Middle frontal gyrus (tissue), 1 donor: ENCODE measurements at regions not wholly inside any gene's neighbourhood (a gene's known extent, or its start where the extent isn't known, plus 50 kb on each side); places are given as distances from the start of the nearest gene placed in this dataset.

Source experiments
- DNase-seq: peaks from one replicate; pipeline ENCODE4 v3.0.0-alpha.2; 2015; ENCODE audit warnings: low spot score; ENCODE audit errors: extremely low spot score

DNA sequence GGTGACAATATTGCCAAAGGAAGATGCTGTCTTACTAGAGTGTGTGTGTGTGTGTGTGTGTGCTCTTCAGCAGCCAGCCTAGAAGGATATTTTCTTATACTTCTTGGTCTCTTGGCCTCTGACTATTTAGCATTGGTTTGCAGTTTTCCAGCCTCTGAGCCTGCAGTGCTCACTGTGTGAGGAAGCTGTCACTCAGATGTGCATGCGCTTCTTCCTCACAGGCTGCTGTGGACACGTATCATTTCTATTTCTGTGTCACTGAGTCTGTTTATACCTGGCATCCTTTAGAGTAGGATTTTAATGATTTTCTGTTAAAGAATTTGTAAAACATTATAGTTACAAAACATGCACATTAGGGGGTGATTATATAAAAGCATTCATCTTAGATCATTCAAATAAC is 83.3 kb downstream of the ALDH8A1 start:
- DNase-seq: no peak

GRCh38 chr6:134864558-134864957 is 85.3 kb downstream of the ALDH8A1 start:
- DNase-seq: no peak

DNA sequence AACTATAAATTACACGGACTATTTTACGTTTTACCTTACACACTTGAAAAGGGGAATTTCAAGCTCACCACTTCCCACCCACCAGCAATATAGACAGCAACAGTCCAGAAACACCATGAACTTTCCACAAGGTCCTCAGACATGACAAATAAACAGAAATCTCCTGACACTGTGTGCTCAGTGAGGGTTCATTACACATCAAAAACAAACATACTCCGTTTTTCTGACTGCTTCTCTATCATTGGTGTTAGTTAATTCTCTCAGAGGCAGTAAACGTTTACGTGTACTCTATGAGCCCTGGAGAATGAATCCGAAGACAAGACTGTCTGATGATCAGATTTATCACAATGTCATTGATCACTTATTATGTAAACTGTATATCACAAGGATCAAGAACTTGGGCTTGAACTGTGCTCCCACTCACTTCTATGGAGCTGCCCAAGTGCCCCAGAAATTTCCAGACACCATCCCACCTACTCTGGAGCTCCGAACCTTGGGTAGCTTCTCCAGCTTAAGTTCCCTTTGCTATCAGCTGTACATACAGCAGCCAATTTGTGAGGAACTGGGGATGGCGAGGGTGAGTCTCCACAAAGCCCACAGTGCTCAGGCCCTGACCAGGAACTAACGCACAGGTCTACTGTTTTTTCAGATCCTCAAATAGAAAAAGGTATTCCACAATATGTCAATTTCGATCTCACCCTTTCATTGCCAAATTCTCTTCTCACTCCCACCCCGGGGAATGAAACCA is 86.0 kb downstream of the ALDH8A1 start:
- no peak for DNase-seq

- no peak for DNase-seq
Measured at GRCh38 chr6:134854366-134854765, 95.5 kb downstream of the ALDH8A1 start.

DNA sequence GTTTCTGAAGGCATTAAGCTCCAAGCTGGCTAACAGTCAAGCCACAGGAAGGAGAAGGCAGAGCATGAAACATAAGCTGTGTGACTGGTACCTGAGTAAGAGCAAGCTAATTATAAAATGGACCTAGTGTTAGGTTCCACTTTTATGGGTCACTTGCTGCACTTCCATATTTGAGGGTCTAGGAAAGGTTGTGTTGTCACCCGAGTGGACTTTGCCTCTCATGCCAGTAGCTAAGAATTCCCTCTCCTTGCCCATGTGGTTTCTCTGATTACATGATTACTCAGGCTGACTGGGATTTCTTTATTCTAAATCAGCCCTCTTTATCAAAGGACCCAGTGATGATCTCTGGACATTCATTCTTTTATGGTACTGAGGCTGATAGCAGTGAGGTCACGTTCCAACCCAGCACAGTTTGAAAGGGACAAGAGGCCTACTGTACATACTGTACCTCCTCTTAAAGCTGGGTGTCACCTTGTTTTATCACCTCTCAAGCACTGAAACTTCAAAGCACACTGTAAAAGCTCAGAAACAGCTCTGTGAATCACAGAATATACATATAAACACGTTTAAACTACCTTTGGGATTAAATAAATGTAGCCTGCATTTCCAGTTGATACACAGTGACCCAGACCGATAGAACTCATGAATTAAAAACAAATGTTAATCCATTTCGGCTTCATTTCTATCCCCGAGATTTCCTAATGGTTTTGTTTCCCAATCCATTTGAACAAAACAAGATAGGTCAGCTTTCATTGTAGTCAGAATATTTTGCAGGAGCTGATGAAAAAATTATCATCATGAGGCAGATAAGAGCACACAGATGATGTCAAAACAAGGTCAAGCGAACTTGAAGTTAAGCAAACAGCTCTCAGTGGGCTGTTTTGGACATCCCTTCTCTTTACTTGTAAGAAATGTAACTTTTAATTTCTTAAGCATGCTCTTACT is 96.5 kb downstream of the ALDH8A1 start:
- no peak for DNase-seq

DNA sequence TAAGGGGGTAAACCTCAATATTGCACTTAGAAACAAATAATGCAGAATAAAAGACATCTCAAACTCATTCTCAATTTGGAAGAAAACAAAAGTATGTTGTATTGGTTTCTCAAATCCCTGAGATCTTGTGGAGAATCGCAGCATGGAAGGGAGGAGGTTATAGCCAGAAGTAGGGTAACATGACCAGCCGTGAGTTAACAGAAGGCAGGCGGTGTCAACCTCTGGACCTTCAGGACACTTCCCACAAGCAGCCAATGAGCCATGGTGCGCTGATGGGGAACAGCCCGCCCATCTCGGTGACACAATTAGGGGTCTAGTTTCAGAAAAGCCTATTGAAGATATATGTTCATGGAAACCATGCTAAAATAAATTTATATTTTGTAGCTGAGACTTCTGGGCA is 98.4 kb downstream of the ALDH8A1 start:
- no peak for DNase-seq

DNA sequence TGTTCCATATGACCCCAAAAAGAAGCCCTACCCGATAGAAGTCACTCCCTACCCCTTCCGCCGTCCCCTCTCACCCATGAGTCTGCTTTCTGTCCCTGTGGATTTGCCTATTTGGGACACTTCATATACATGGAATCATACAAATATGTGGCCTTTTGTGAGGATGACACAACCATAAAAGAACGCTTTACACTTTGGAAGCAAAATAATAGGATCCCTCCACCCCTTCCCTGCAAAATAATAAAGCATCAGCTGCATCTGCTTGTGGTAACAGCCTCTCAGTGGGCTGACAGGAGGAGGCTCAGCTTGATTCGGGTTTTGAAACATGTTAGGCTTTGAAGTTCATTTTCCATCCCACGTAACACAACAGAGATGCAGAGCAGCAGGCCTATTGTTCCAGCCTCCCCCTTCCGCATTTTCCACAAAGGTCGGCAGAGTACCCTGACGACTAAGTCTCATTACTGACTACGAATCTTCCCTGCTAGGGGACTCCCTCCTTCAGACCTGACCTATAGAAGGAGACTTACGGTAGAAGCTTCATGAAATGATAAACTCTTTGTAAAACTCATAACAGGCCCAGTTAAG is 99.1 kb downstream of the ALDH8A1 start:
- DNase-seq: no peak

- no peak for DNase-seq
Measured at GRCh38 chr6:134849920-134850447, 99.9 kb downstream of the ALDH8A1 start.

GRCh38 chr6:134848076-134848475 is 101.8 kb downstream of the ALDH8A1 start:
- no peak for DNase-seq

GRCh38 chr6:134846865-134847264 is 103.0 kb downstream of the ALDH8A1 start:
- no peak for DNase-seq

DNA sequence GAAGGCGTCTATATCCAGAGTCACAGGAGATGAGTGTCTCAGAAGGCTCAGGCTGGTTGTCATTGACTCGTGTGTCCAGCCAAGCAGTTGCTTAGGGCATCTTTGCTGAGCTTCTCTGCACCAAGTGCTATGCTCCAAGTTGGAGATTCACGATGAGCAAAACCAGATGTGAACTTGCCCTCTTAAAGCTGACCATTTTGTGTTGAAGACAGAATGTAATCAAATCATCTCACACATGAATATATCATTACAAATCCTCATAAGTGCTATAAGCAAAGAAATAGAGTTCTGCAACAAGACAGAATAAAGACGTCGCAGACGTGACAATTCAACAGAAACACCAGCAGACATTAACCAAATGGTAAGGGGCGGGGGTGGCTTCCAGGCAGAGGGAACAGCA is 103.9 kb downstream of the ALDH8A1 start:
- DNase-seq: no peak

GRCh38 chr6:134844120-134844519 is 105.8 kb downstream of the ALDH8A1 start:
- no peak for DNase-seq

GRCh38 chr6:134840086-134840867 is 109.6 kb downstream of the ALDH8A1 start:
- no peak for DNase-seq

GRCh38 chr6:134835993-134836392 is 113.9 kb downstream of the ALDH8A1 start:
- no peak for DNase-seq

DNA sequence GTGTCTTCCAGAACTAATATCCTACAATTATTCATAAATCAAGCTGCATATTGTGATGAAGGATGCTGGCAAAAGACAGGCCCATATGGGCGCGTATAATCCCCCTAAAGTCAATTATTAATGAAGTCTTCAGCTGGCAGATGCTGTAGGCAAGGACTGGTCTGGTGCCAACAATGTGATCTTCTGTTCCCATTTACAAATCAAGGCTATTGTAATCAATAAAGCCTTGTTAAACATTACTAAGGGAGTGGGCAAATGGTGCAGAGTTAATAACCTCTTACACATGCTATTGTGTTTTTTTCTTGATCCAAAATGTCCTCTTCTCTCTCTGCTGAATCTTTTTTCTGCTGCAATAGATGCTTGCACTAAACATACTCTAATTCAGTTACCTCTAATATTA is 119.0 kb downstream of the ALDH8A1 start:
- DNase-seq: no peak

DNA sequence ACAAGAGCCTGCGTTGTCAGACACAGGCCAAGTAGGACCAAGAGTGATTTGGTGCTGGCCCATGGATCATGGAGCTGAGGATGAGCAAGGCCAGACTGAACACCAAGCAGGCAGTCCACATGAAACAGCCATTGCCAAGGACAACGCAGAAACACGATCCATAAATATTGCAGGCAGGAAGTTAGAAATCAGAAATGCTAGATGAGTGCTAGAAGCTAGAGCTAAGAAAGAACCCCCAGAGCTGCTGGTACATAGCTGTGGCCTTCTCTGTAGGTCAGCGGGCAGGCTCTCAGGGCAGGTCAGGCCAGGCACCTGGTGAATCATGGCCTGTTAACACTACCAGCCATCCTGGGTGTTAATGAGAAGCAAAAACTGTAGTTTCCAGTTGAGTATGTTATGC is 119.7 kb downstream of the ALDH8A1 start:
- no peak for DNase-seq

DNA sequence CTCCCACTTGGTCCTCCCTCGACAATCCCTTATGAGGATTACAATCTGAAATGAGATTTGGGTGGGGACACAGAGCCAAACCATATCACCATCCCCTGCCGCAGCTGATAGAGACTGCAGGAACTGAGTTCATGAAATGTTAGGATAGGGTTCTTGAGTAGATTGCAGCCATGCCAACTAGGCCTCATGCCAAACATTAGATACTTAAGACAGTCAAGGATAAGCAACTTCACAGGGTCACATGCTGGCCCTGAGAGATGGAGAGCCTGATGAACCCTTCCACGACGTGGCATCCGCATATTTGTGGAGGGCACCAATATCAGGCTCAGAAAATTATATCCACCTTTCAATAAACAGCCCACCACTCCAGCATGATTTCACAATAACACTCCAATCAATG is 121.3 kb downstream of the ALDH8A1 start:
- no peak for DNase-seq

- DNase-seq: no peak
Measured at GRCh38 chr6:134826889-134827737, 122.8 kb downstream of the ALDH8A1 start.

GRCh38 chr6:134823710-134824034 is 126.2 kb downstream of the ALDH8A1 start:
- no peak for DNase-seq
